Endothelial cell of umbilical vein (primary cell): ENCODE measurements at regions not wholly inside any gene's neighbourhood (a gene's known extent, or its start where the extent isn't known, plus 50 kb on each side); places are given as distances from the start of the nearest gene placed in this dataset.

Experiments
- BruUV-seq: library from RNA; stranded (reverse); fragments of 400-500 nt; replicated peaks from 2 replicates; lab custom pipeline; 2021; lab: Mats Ljungman, UMichigan
- CTCF ChIA-PET: fragments of 300-600, 350-600 bp; sonication (Branson Sonifier 250); formaldehyde crosslinking; loops from one replicate; lab custom pipeline; 2021; ENCODE audit warnings: antibody characterized with exemption, inconsistent platforms; lab: Charles Lee
- POLR2A ChIA-PET: fragments of 300-600, 350-600 bp; sonication (Branson Sonifier 250); formaldehyde crosslinking; loops from one replicate; lab custom pipeline; 2021; ENCODE audit warnings: antibody characterized with exemption, inconsistent platforms; lab: Charles Lee
- DNase-seq: peaks from one replicate; pipeline ENCODE4 v3.0.0-alpha.2; 2011; ENCODE audit warnings: low read depth, low spot score
- FAIRE-seq: peaks from 2 replicates; lab custom pipeline; 2011; peaks lifted over from hg19 to GRCh38; lab: Jason Lieb, UNC
- H2AFZ ChIP-seq: 2 replicates; pipeline ENCODE4 v1.6.0; 2012; ENCODE audit warnings: low read depth, low read length, control low read depth, inconsistent platforms
- H3K27ac ChIP-seq: 2 replicates; pipeline ENCODE4 v1.5.1; 2011; ENCODE audit warnings: low read depth, mild to moderate bottlenecking, control low read depth, low read length, moderate library complexity; ENCODE audit not compliant: insufficient read depth
- H3K27me3 ChIP-seq, 2 experiments: 2 replicates each; pipeline versions ENCODE4 v1.6.0 to v1.6.1; 2011; ENCODE audit warnings: low read length in 2 of 2, mixed read lengths in 1 of 2; ENCODE audit not compliant: control insufficient read depth in 2 of 2, insufficient read depth in 2 of 2
- H3K36me3 ChIP-seq, 2 experiments: 2 replicates in 1 of 2; 3 replicates in 1 of 2; pipeline ENCODE4 v1.5.1; 2011; ENCODE audit warnings: low read length in 2 of 2, mild to moderate bottlenecking in 1 of 2, moderate library complexity in 1 of 2; ENCODE audit not compliant: control insufficient read depth in 2 of 2, insufficient read depth in 2 of 2; ENCODE audit errors: extremely low read depth in 1 of 2
- H3K4me1 ChIP-seq: 3 replicates; pipeline ENCODE4 v1.5.1; 2011; ENCODE audit warnings: mild to moderate bottlenecking, low read length; ENCODE audit not compliant: control insufficient read depth, insufficient read depth; ENCODE audit errors: extremely low read depth
- H3K4me2 ChIP-seq: 2 replicates; pipeline ENCODE4 v1.6.1; 2011; ENCODE audit warnings: low read length, control low read depth, mixed read lengths; ENCODE audit not compliant: insufficient read depth
- H3K4me3 ChIP-seq, 3 experiments: fragments of 200-600 bp in 1 of 3; sonication (generic), shearing (Covaris generic) in 1 of 3; replicated peaks in 1 of 3; 2 replicates each; pipeline ENCODE4 v1.5.1; 2011 to 2016; ENCODE audit warnings: control low read depth in 3 of 3, low read length in 3 of 3, mild to moderate bottlenecking in 2 of 3, inconsistent platforms in 1 of 3, low read depth in 1 of 3, moderate library complexity in 1 of 3; ENCODE audit not compliant: insufficient read depth in 1 of 3
- H3K79me2 ChIP-seq: 2 replicates; pipeline ENCODE4 v1.6.0; 2012; ENCODE audit warnings: low read length, inconsistent platforms; ENCODE audit not compliant: control insufficient read depth, insufficient read depth
- H3K9ac ChIP-seq: replicated peaks from 2 replicates; pipeline ENCODE3; 2011; ENCODE audit warnings: low read length, control low read depth; ENCODE audit not compliant: insufficient read depth; ENCODE audit errors: extremely low read depth
- H3K9me1 ChIP-seq: replicated peaks from 3 replicates; pipeline ENCODE4 v1.6.0; 2011; ENCODE audit warnings: mild to moderate bottlenecking, low read length; ENCODE audit not compliant: control insufficient read depth, insufficient read depth; ENCODE audit errors: extremely low read depth
- H3K9me3 ChIP-seq: replicated peaks from 2 replicates; pipeline ENCODE4 v1.5.1; 2012; ENCODE audit warnings: low read length, inconsistent platforms; ENCODE audit not compliant: control insufficient read depth, insufficient read depth
- H4K20me1 ChIP-seq: replicated peaks from 2 replicates; pipeline ENCODE3; 2011; ENCODE audit warnings: mild to moderate bottlenecking, low read length; ENCODE audit not compliant: control insufficient read depth, insufficient read depth; ENCODE audit errors: extremely low read depth
- CTCF ChIP-seq, 2 donors: IDR thresholded peaks; 1 replicate in 1 of 2; 2 replicates in 1 of 2; pipeline ENCODE4 v1.5.1; 2011; ENCODE audit warnings: low read length in 2 of 2, mild to moderate bottlenecking in 2 of 2, moderate library complexity in 2 of 2, control low read depth in 1 of 2, inconsistent platforms in 1 of 2, low read depth in 1 of 2; ENCODE audit not compliant: insufficient read depth in 1 of 2; ENCODE audit errors: extremely low read depth in 1 of 2
- EZH2 ChIP-seq: IDR thresholded peaks from 2 replicates; pipeline ENCODE4 v1.6.1; 2012; ENCODE audit warnings: borderline replicate concordance, low read depth, mild to moderate bottlenecking, moderate library complexity, low read length, inconsistent platforms; ENCODE audit not compliant: severe bottlenecking
- FOS ChIP-seq: IDR thresholded peaks from 2 replicates; pipeline ENCODE4 v1.6.1; 2011; ENCODE audit warnings: mild to moderate bottlenecking, low read length, moderate library complexity, borderline replicate concordance; ENCODE audit not compliant: insufficient read depth
- GATA2 ChIP-seq: IDR thresholded peaks from 2 replicates; pipeline ENCODE4 v1.7.0; 2011; ENCODE audit warnings: low read depth, mild to moderate bottlenecking, moderate library complexity, mixed read lengths, low read length; ENCODE audit not compliant: insufficient read length, insufficient read depth
- JUN ChIP-seq: IDR thresholded peaks from 2 replicates; pipeline ENCODE4 v1.6.1; 2011; ENCODE audit warnings: borderline replicate concordance, low read depth; ENCODE audit not compliant: insufficient read length, insufficient read depth
- MAX ChIP-seq: IDR thresholded peaks from 2 replicates; pipeline ENCODE4 v1.6.1; 2011; ENCODE audit not compliant: insufficient read depth, insufficient read length
- MYC ChIP-seq: IDR thresholded peaks from one replicate; pipeline ENCODE4 v1.6.1; 2011; ENCODE audit warnings: mild to moderate bottlenecking, low read depth, low read length
- POLR2A ChIP-seq: IDR thresholded peaks from 2 replicates; pipeline ENCODE4 v1.6.1; 2012; ENCODE audit warnings: low read depth, mild to moderate bottlenecking, control low read depth, low read length
- POLR2AphosphoS5 ChIP-seq: IDR thresholded peaks from 2 replicates; pipeline ENCODE4 v1.6.1; 2012; ENCODE audit warnings: low read depth, mild to moderate bottlenecking, control low read depth, low read length, moderate library complexity; ENCODE audit not compliant: insufficient read depth
- dilution Hi-C: fragments of 300-500 bp; cut with MboI; formaldehyde crosslinking; loops from one replicate; pipeline ENCODE4 v1.15.0; 2019; ENCODE audit warnings: low sequenced_read_pairs; ENCODE audit not compliant: extremely low pct_ligation_motif_present
- intact Hi-C: fragments of 100-400 bp; cut with micrococcal nuclease; formaldehyde crosslinking; loops from one replicate; pipeline ENCODE4 v1.10.0; 2022

GRCh38 chr1:99554727-99555126 is 91.2 kb upstream of the PALMD start:
- H3K36me3 ChIP-seq: no peaks in the 10 kb centered on the region
- H3K9me3 ChIP-seq: no peaks in the 10 kb centered on the region
- H3K27ac ChIP-seq: no peak overlapping the region
- intact Hi-C loops: no loop called here
- no peaks in the 10 kb centered on the region for H3K9me1 ChIP-seq
- DNase-seq (no peak), FAIRE-seq (no peak)
- no peak overlapping the region for H2AFZ ChIP-seq
- POLR2A ChIA-PET: no interaction called here
- dilution Hi-C loops: no loop called here
- H4K20me1 ChIP-seq: no peaks in the 10 kb centered on the region
- H3K9ac ChIP-seq: no peak overlapping the region
- TF ChIP-seq MYC: no peak
- no peak for TF ChIP-seq POLR2A
- TF ChIP-seq JUN: no peak
- no peak for TF ChIP-seq POLR2AphosphoS5
- TF ChIP-seq EZH2: no peak
- TF ChIP-seq CTCF (IDR thresholded peaks at IDR 0.05; ENCODE audit: extremely low read depth in 1 of 2, insufficient read depth in 1 of 2, low read depth in 1 of 2, low read length in 2 of 2): no peak
- TF ChIP-seq GATA2: no peak
- TF ChIP-seq FOS: no peak
- no peak for TF ChIP-seq MAX
- no TSS peak for BruUV-seq
- H3K79me2 ChIP-seq: no peaks in the 10 kb centered on the region
- peaks cover 9% of the 10 kb centered on the region for H3K4me1 ChIP-seq
- H3K4me3 ChIP-seq: no peak overlapping the region
- H3K27me3 ChIP-seq: no peaks in the 10 kb centered on the region
- no peak overlapping the region for H3K4me2 ChIP-seq
- CTCF ChIA-PET: interaction anchor here (0.9 kb wide), 1 partner anchor 10 kb away, joined by 3 read pairs; no protein-coding TSS in a partner anchor
